GM13976 (cell line): ENCODE measurements at regions not wholly inside any gene's neighbourhood (a gene's known extent, or its start where the extent isn't known, plus 50 kb on each side); places are given as distances from the start of the nearest gene placed in this dataset.
"Not testable (repeated sequence)": the region's sequence is repeated elsewhere in the genome, so short reads cannot be mapped to it uniquely, and the experiment has no call there.

Experiments
- DNase-seq: peaks from one replicate; pipeline ENCODE4 v3.0.0; 2012; ENCODE audit warnings: low spot score
- CTCF ChIP-seq: IDR thresholded peaks from 2 replicates; pipeline ENCODE4 v1.5.1; 2012; ENCODE audit warnings: borderline replicate concordance, mild to moderate bottlenecking; ENCODE audit not compliant: insufficient read depth; ENCODE audit errors: extremely low read depth, missing control alignments, control extremely low read depth
- in situ Hi-C: fragments of 300-500 bp; cut with MboI; formaldehyde crosslinking; loops from one replicate; pipeline ENCODE4 v1.12.0; 2022; ENCODE audit warnings: low sequenced_read_pairs, mixed read lengths, inconsistent platforms; ENCODE audit not compliant: unreplicated experiment

- in situ Hi-C loops, result no loop called here
- TF ChIP-seq CTCF, result no peak
Observed at GRCh38 chr4:164659765-164660164, 94.2 kb upstream of the SMIM31 start.

GRCh38 chr4:164676152-164676551 lies 77.8 kb upstream of the SMIM31 start:
- DNase-seq, in situ Hi-C loops: not testable (repeated sequence)

More at GRCh38 chr4:164659765-164660164, 94.2 kb upstream of the SMIM31 start:
- DNase-seq, result no peak

GRCh38 chr4:164683040-164683439 lies 70.9 kb upstream of the SMIM31 start:
- no peak for TF ChIP-seq CTCF

GRCh38 chr4:164695650-164696049 lies 58.3 kb upstream of the SMIM31 start:
- DNase-seq, result no peak
- in situ Hi-C loops, result no loop called here
- TF ChIP-seq CTCF, result no peak

More at GRCh38 chr4:164683040-164683439, 70.9 kb upstream of the SMIM31 start:
- DNase-seq, result no peak
- in situ Hi-C loops, result no loop called here

GRCh38 chr4:164700471-164700870 lies 53.5 kb upstream of the SMIM31 start:
- in situ Hi-C loops, result no loop called here
- DNase-seq, result no peak
- peak; percentile 18 for TF ChIP-seq CTCF

- DNase-seq, result peak; percentile 31
- in situ Hi-C loops, result no loop called here
- TF ChIP-seq CTCF, result no peak
Observed at GRCh38 chr4:164701665-164702064, 52.3 kb upstream of the SMIM31 start.
